Neural cell (in vitro differentiated cells): ENCODE measurements at regions not wholly inside any gene's neighbourhood (a gene's known extent, or its start where the extent isn't known, plus 50 kb on each side); places are given as distances from the start of the nearest gene placed in this dataset.
"Not testable (repeated sequence)": the region's sequence is repeated elsewhere in the genome, so short reads cannot be mapped to it uniquely, and the experiment has no call there.

Experiments used
- H2AFZ ChIP-seq: fragments of 200-600, 300-800 bp; sonication (generic), shearing (Covaris generic); 2 replicates; pipeline ENCODE4 v1.6.0; 2014; ENCODE audit warnings: low read depth, mild to moderate bottlenecking, antibody characterized with exemption, low read length, moderate library complexity
- H3F3A ChIP-seq: fragments of 200-600 bp; shearing (Covaris generic); 2 replicates; pipeline ENCODE4 v1.6.1; 2016; ENCODE audit warnings: mild to moderate bottlenecking, moderate library complexity, mixed read lengths, antibody characterized with exemption, low read length; ENCODE audit not compliant: insufficient read depth, poor library complexity, severe bottlenecking
- H3K27ac ChIP-seq: fragments of 200-600, 300-800 bp; sonication (generic), shearing (Covaris generic); 2 replicates; pipeline ENCODE4 v1.5.1; 2014; ENCODE audit warnings: mild to moderate bottlenecking, low read length, moderate library complexity
- H3K27me3 ChIP-seq: fragments of 300-800, 200-600 bp; sonication (generic), shearing (Covaris generic); 2 replicates; pipeline ENCODE4 v1.6.0; 2014; ENCODE audit warnings: mild to moderate bottlenecking, low read depth, low read length, moderate library complexity; ENCODE audit not compliant: insufficient read depth
- H3K36me3 ChIP-seq: fragments of 300-800, 200-600 bp; sonication (generic), shearing (Covaris generic); 2 replicates; pipeline ENCODE4 v1.5.1; 2014; ENCODE audit warnings: mild to moderate bottlenecking, antibody characterized with exemption, low read length, moderate library complexity; ENCODE audit not compliant: insufficient read depth
- H3K4me2 ChIP-seq: fragments of 300-800, 200-600 bp; sonication (generic), shearing (Covaris generic); 2 replicates; pipeline ENCODE4 v1.6.0; 2014; ENCODE audit warnings: mild to moderate bottlenecking, low read length
- H3K4me3 ChIP-seq: fragments of 300-800, 200-600 bp; sonication (generic), shearing (Covaris generic); 2 replicates; pipeline ENCODE4 v1.5.1; 2014; ENCODE audit warnings: mild to moderate bottlenecking, low read length, moderate library complexity
- H3K79me2 ChIP-seq: fragments of 200-600 bp; shearing (Covaris generic); replicated peaks from 2 replicates; pipeline ENCODE4 v1.6.0; 2014; ENCODE audit warnings: mild to moderate bottlenecking, low read length, moderate library complexity; ENCODE audit not compliant: insufficient read depth
- H3K9ac ChIP-seq: fragments of 300-800, 200-600 bp; sonication (generic), shearing (Covaris generic); 2 replicates; pipeline ENCODE4 v1.6.1; 2016; ENCODE audit warnings: mild to moderate bottlenecking, low read length, mixed read lengths
- H3K9me2 ChIP-seq: fragments of 200-600 bp; shearing (Covaris generic); 2 replicates; pipeline ENCODE4 v1.6.1; 2016; ENCODE audit warnings: mild to moderate bottlenecking, low read length, mixed read lengths; ENCODE audit not compliant: insufficient read depth
- H3K9me3 ChIP-seq: fragments of 200-600, 300-800 bp; sonication (generic), shearing (Covaris generic); 2 replicates; pipeline ENCODE4 v1.6.1; 2016; ENCODE audit warnings: mild to moderate bottlenecking, mixed run types, low read length, moderate library complexity, mixed read lengths
- H4K20me1 ChIP-seq: fragments of 200-600 bp; shearing (Covaris generic); 2 replicates; pipeline ENCODE4 v1.6.1; 2016; ENCODE audit warnings: mild to moderate bottlenecking, mixed run types; ENCODE audit not compliant: insufficient read depth
- EP300 ChIP-seq: fragments of 450-650 bp; conservative IDR thresholded peaks from 2 replicates; pipeline ENCODE4 v1.6.1; 2014; ENCODE audit warnings: antibody characterized with exemption, mild to moderate bottlenecking, moderate library complexity; ENCODE audit not compliant: poor library complexity, severe bottlenecking
- EZH2 ChIP-seq: fragments of 200-600, 300-800 bp; shearing (Covaris generic), sonication (generic); IDR thresholded peaks from 2 replicates; pipeline ENCODE4 v1.6.1; 2014; ENCODE audit warnings: antibody characterized with exemption, low read length, borderline replicate concordance, mild to moderate bottlenecking; ENCODE audit not compliant: insufficient read depth, poor library complexity, severe bottlenecking
- MXI1 ChIP-seq: fragments of 450-650 bp; conservative IDR thresholded peaks from 2 replicates; pipeline ENCODE4 v1.6.1; 2014; ENCODE audit warnings: antibody characterized with exemption, mild to moderate bottlenecking; ENCODE audit not compliant: poor library complexity, severe bottlenecking
- POLR2AphosphoS5 ChIP-seq: IDR thresholded peaks from 2 replicates; pipeline ENCODE4 v1.6.1; 2012
- RAD21 ChIP-seq: fragments of 450-650 bp; conservative IDR thresholded peaks from 2 replicates; pipeline ENCODE4 v1.6.1; 2014; ENCODE audit warnings: antibody characterized with exemption, mild to moderate bottlenecking, moderate library complexity
- SMC3 ChIP-seq: fragments of 450-650 bp; conservative IDR thresholded peaks from 2 replicates; pipeline ENCODE4 v1.6.1; 2014; ENCODE audit warnings: antibody characterized with exemption, mild to moderate bottlenecking, moderate library complexity; ENCODE audit not compliant: poor library complexity
- TAF1 ChIP-seq: IDR thresholded peaks from 2 replicates; pipeline ENCODE4 v1.6.1; 2012; ENCODE audit warnings: low read depth
- TF ChIP-seq, protein P1 (sequence below): IDR thresholded peaks from 2 replicates; pipeline ENCODE4 v1.6.1; 2012; ENCODE audit warnings: borderline replicate concordance
- TF ChIP-seq, protein P2 (sequence below): fragments of 450-650 bp; IDR thresholded peaks from 2 replicates; pipeline ENCODE4 v1.5.1; 2014; ENCODE audit warnings: antibody characterized with exemption, mild to moderate bottlenecking, moderate library complexity; ENCODE audit not compliant: poor library complexity, severe bottlenecking

DNA sequence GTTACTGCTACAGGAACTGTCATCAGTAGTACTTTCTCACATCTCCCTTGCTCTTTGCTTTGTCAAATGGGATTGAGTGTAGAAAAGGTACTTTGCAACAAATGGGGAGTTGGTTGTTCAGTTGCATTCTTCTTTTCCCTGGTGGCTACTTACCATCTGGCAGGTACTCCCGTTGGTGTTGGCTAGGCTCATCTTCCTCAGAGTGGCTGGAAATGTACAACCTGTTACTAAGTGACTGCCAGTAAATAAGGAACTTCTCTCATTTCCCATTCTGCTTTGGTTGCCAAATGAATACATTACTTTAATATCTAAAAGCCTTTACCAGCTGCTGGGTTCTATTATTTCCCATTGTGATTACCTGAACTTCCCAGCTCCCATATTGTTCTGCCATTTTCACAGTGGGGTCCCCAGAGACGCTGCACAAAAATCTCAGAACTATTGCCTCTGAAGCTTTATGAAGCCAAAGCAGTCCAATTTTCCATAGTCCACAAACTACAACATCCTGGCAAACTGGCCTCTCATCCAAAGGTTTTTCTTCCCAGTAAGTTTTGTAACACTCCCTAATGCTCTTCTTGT is 229.7 kb upstream of the HTR1E start:
- TF ChIP-seq SMC3 = no peak
- TF ChIP-seq EP300 = no peak
- TF ChIP-seq MXI1 = no peak
- TF ChIP-seq EZH2 = no peak
- TF ChIP-seq, protein P1, sequence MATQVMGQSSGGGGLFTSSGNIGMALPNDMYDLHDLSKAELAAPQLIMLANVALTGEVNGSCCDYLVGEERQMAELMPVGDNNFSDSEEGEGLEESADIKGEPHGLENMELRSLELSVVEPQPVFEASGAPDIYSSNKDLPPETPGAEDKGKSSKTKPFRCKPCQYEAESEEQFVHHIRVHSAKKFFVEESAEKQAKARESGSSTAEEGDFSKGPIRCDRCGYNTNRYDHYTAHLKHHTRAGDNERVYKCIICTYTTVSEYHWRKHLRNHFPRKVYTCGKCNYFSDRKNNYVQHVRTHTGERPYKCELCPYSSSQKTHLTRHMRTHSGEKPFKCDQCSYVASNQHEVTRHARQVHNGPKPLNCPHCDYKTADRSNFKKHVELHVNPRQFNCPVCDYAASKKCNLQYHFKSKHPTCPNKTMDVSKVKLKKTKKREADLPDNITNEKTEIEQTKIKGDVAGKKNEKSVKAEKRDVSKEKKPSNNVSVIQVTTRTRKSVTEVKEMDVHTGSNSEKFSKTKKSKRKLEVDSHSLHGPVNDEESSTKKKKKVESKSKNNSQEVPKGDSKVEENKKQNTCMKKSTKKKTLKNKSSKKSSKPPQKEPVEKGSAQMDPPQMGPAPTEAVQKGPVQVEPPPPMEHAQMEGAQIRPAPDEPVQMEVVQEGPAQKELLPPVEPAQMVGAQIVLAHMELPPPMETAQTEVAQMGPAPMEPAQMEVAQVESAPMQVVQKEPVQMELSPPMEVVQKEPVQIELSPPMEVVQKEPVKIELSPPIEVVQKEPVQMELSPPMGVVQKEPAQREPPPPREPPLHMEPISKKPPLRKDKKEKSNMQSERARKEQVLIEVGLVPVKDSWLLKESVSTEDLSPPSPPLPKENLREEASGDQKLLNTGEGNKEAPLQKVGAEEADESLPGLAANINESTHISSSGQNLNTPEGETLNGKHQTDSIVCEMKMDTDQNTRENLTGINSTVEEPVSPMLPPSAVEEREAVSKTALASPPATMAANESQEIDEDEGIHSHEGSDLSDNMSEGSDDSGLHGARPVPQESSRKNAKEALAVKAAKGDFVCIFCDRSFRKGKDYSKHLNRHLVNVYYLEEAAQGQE = no peak
- TF ChIP-seq POLR2AphosphoS5 = no peak
- TF ChIP-seq, protein P2, sequence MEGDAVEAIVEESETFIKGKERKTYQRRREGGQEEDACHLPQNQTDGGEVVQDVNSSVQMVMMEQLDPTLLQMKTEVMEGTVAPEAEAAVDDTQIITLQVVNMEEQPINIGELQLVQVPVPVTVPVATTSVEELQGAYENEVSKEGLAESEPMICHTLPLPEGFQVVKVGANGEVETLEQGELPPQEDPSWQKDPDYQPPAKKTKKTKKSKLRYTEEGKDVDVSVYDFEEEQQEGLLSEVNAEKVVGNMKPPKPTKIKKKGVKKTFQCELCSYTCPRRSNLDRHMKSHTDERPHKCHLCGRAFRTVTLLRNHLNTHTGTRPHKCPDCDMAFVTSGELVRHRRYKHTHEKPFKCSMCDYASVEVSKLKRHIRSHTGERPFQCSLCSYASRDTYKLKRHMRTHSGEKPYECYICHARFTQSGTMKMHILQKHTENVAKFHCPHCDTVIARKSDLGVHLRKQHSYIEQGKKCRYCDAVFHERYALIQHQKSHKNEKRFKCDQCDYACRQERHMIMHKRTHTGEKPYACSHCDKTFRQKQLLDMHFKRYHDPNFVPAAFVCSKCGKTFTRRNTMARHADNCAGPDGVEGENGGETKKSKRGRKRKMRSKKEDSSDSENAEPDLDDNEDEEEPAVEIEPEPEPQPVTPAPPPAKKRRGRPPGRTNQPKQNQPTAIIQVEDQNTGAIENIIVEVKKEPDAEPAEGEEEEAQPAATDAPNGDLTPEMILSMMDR = no peak
- TF ChIP-seq RAD21 = no peak
- TF ChIP-seq TAF1 = no peak
- no peaks in the 10 kb centered on the region for H4K20me1 ChIP-seq

GRCh38 chr6:86706449-86706848 is 230.9 kb upstream of the HTR1E start:
- TF ChIP-seq SMC3 (no peak), POLR2AphosphoS5 (no peak), TAF1 (no peak), RAD21 (no peak)
- no peak overlapping the region for H3K27ac ChIP-seq
- no peak overlapping the region for H2AFZ ChIP-seq
- no peaks in the 10 kb centered on the region for H4K20me1 ChIP-seq
- no peak overlapping the region for H3K4me2 ChIP-seq
- no peaks in the 10 kb centered on the region for H3K79me2 ChIP-seq
- no peaks in the 10 kb centered on the region for H3F3A ChIP-seq
- H3K27me3 ChIP-seq = no peaks in the 10 kb centered on the region
- H3K9me3 ChIP-seq = no peaks in the 10 kb centered on the region
- no peaks in the 10 kb centered on the region for H3K36me3 ChIP-seq
- H3K9ac ChIP-seq = no peak overlapping the region
- no peak overlapping the region for H3K4me3 ChIP-seq
- no peaks in the 10 kb centered on the region for H3K9me2 ChIP-seq

More for the DNA sequence above, 229.7 kb upstream of the HTR1E start:
- H3K27me3 ChIP-seq = no peaks in the 10 kb centered on the region
- no peak overlapping the region for H3K4me3 ChIP-seq
- H3K9me3 ChIP-seq = no peaks in the 10 kb centered on the region
- no peak overlapping the region for H3K4me2 ChIP-seq
- no peak overlapping the region for H2AFZ ChIP-seq
- no peaks in the 10 kb centered on the region for H3K79me2 ChIP-seq
- no peaks in the 10 kb centered on the region for H3F3A ChIP-seq
- H3K36me3 ChIP-seq = no peaks in the 10 kb centered on the region
- H3K27ac ChIP-seq = no peak overlapping the region
- no peaks in the 10 kb centered on the region for H3K9me2 ChIP-seq
- H3K9ac ChIP-seq = no peak overlapping the region

DNA sequence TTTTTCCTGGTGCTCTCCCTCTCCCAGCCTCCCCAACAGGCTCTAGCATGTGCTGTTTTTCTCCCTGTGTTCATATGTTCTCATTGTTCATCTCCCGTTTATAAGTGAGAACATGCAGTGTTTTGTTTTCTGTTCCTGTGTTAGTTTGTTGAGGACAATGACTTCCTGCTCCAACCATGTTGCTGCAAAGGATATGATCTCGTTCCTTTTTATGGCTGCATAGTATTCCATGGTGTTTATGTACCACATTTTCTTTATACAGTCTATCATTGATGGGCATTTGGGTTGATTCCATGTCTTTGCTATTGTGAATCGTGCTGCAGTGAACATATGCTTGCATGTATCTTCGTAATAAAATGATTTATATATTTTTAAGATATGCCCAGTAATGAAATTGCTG is 236.1 kb upstream of the HTR1E start:
- H3K4me3 ChIP-seq, H2AFZ ChIP-seq, H3K27me3 ChIP-seq, H3K4me2 ChIP-seq, H3F3A ChIP-seq, H3K9ac ChIP-seq, H3K36me3 ChIP-seq, H4K20me1 ChIP-seq, H3K9me3 ChIP-seq, H3K27ac ChIP-seq, H3K79me2 ChIP-seq, H3K9me2 ChIP-seq: not testable (repeated sequence)
